Psoas muscle (tissue), 7 donors: ENCODE measurements at regions not wholly inside any gene's neighbourhood (a gene's known extent, or its start where the extent isn't known, plus 50 kb on each side); places are given as distances from the start of the nearest gene placed in this dataset.

Experiments used
- ATAC-seq, 4 donors: fragments of 200-7000 bp; cut with Tn5 transposase; one replicate each; pipeline ENCODE4 v1.9.1; 2020; ENCODE audit warnings: moderate library complexity in 3 of 4, mild to moderate bottlenecking in 2 of 4
- DNase-seq, 2 donors: peaks; one replicate each; pipeline ENCODE4 v3.0.0-alpha.2; 2020
- H3K27ac ChIP-seq: fragments of 200-600 bp; one replicate; pipeline ENCODE4 v1.8.0; 2022
- H3K27me3 ChIP-seq, 3 donors: fragments of 200-600 bp in 1 of 3; one replicate each; pipeline versions ENCODE4 v1.6.1 to v1.8.0; 2013 to 2022; ENCODE audit warnings: low read length in 2 of 3, mild to moderate bottlenecking in 2 of 3, moderate library complexity in 1 of 3; ENCODE audit not compliant: insufficient read depth in 3 of 3
- H3K36me3 ChIP-seq, 2 donors: fragments of 200-600 bp in 1 of 2; one replicate each; pipeline versions ENCODE4 v1.6.1 to v1.8.0; 2013 to 2022; ENCODE audit warnings: low read depth in 1 of 2, mild to moderate bottlenecking in 1 of 2, moderate library complexity in 1 of 2; ENCODE audit not compliant: insufficient read depth in 1 of 2
- H3K4me1 ChIP-seq: fragments of 200-600 bp; one replicate; pipeline ENCODE4 v1.8.0; 2022
- H3K4me3 ChIP-seq: fragments of 200-600 bp; one replicate; pipeline ENCODE4 v1.8.0; 2022; ENCODE audit warnings: mild to moderate bottlenecking
- H3K9me3 ChIP-seq: fragments of 200-600 bp; one replicate; pipeline ENCODE4 v1.8.0; 2022
- whole genome bisulfite sequencing, 3 donors: extraction: QIAGEN DNeasy Blood & Tissue Kit; methylation state at CpG; one replicate each; pipeline versions ENCODE4 v1.1.6 to v1.1.7; 2013; 5-methylcytosine and 5-hydroxymethylcytosine counted together
- intact Hi-C, 2 donors: fragments of 100-400 bp; cut with DNase I; formaldehyde crosslinking; loops; one replicate each; pipeline versions ENCODE4 v1.11.0 to v1.14.2; 2022
- TF ChIP-seq, protein P1 (sequence below): fragments of 200-600 bp; IDR thresholded peaks from one replicate; pipeline ENCODE4 v1.8.0; 2022; ENCODE audit warnings: antibody characterized with exemption
- donor health status: healthy with polysubstance abuse.
- donor health status: DM: no; HTN: no; CAD: no; lungs with moderate emphysema.
- donor health status: Bipolar disorder and iron deficiency.
- donor health status: healthy.
- donor health status: DM: yes; HTN: yes; CAD: no.
- donor health status: DM: no; HTN: no; CAD: no.
- donor health status: DM: yes; HTN: yes; CAD: no.

GRCh38 chr5:58025809-58026208 is 434.1 kb downstream of the PLK2 start:
- Histone ChIP-seq H3K9me3 (peaks cover 11% of the 10 kb centered on the region), H3K36me3 (no peaks in the 10 kb centered on the region), H3K27me3 (no peaks in the 10 kb centered on the region), H3K27ac (no peak overlapping the region), H3K4me3 (no peak overlapping the region), H3K4me1 (no peaks in the 10 kb centered on the region)
- 96 to 100% (median 98%) methylated on average over 1 of the region's 1 CpG for WGBS, 3 donors
- TF ChIP-seq, protein P1, sequence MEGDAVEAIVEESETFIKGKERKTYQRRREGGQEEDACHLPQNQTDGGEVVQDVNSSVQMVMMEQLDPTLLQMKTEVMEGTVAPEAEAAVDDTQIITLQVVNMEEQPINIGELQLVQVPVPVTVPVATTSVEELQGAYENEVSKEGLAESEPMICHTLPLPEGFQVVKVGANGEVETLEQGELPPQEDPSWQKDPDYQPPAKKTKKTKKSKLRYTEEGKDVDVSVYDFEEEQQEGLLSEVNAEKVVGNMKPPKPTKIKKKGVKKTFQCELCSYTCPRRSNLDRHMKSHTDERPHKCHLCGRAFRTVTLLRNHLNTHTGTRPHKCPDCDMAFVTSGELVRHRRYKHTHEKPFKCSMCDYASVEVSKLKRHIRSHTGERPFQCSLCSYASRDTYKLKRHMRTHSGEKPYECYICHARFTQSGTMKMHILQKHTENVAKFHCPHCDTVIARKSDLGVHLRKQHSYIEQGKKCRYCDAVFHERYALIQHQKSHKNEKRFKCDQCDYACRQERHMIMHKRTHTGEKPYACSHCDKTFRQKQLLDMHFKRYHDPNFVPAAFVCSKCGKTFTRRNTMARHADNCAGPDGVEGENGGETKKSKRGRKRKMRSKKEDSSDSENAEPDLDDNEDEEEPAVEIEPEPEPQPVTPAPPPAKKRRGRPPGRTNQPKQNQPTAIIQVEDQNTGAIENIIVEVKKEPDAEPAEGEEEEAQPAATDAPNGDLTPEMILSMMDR = no peak
- intact Hi-C loops = no loop called here
- DNase-seq (no peak), ATAC-seq (no peak)

GRCh38 chr5:58024151-58024550 is 435.7 kb downstream of the PLK2 start:
- TF ChIP-seq, protein P1 = no peak
- no peaks in the 10 kb centered on the region for H3K27me3 ChIP-seq
- H3K9me3 ChIP-seq = no peaks in the 10 kb centered on the region
- no peak overlapping the region for H3K4me3 ChIP-seq
- intact Hi-C loops = no loop called here
- peaks cover 3% of the 10 kb centered on the region for H3K4me1 ChIP-seq
- ATAC-seq (no peak), DNase-seq (no peak)
- H3K27ac ChIP-seq = no peak overlapping the region
- H3K36me3 ChIP-seq = no peaks in the 10 kb centered on the region
- WGBS, 3 donors = 0% methylated on average over 1 of the region's 1 CpG

- ATAC-seq (peak; percentile 17 to 70 (median 56)), DNase-seq (peak in 1 of 2 donors; percentile 63)
- TF ChIP-seq, protein P1 = no peak
- no peaks in the 10 kb centered on the region for H3K9me3 ChIP-seq
- peaks cover 9% of the 10 kb centered on the region for H3K4me1 ChIP-seq
- no peak overlapping the region for H3K4me3 ChIP-seq
- intact Hi-C loops = no loop called here
- no peak overlapping the region for H3K27ac ChIP-seq
- H3K27me3 ChIP-seq = no peaks in the 10 kb centered on the region
- H3K36me3 ChIP-seq = no peaks in the 10 kb centered on the region
- WGBS, 3 donors = 50 to 60% (median 52%) methylated on average over 2 of the region's 2 CpGs
These were observed 437.8 kb downstream of the PLK2 start for GRCh38 chr5:58022055-58022454.

DNA sequence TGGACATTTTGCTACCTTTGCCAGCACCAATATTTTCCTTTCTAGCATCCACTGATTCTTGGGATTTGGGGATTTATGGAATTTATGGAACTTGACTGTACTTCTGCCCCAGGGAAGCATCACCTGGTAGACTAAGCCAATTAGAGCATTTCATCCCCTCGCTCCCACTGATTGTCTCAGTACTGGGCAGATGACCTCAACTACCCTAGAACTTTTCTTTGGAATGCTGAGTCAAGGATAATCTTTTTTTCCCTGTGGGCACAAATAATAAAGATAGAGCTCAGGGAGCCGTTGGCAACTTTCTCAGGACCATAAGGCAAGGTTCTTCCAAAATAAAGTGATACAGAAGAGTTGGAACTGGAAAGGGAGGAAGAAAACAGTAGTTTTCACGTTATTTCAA is 438.4 kb downstream of the PLK2 start:
- Histone ChIP-seq H3K4me3 (no peak overlapping the region), H3K27me3 (no peaks in the 10 kb centered on the region), H3K9me3 (no peaks in the 10 kb centered on the region), H3K4me1 (peaks cover 9% of the 10 kb centered on the region), H3K27ac (no peak overlapping the region), H3K36me3 (no peaks in the 10 kb centered on the region)
- DNase-seq (no peak), ATAC-seq (no peak)
- TF ChIP-seq, protein P1 = no peak
- WGBS, 3 donors = 45 to 64% (median 47%) methylated on average over 3 of the region's 3 CpGs
- intact Hi-C loops = no loop called here

- DNase-seq = peak; percentile 35 to 83
- H3K36me3 ChIP-seq = no peaks in the 10 kb centered on the region
- intact Hi-C loops = no loop called here
- no peaks in the 10 kb centered on the region for H3K27me3 ChIP-seq
- peak overlapping the region; percentile 0 for H3K27ac ChIP-seq
- H3K4me3 ChIP-seq = no peak overlapping the region
- ATAC-seq = peak; percentile 62 to 90 (median 80)
- H3K4me1 ChIP-seq = peaks cover 9% of the 10 kb centered on the region
- TF ChIP-seq, protein P1 = no peak
- H3K9me3 ChIP-seq = no peaks in the 10 kb centered on the region
- 5 to 10% (median 8%) methylated on average over 3 of the region's 3 CpGs for WGBS, 3 donors
These were observed 440.3 kb downstream of the PLK2 start for GRCh38 chr5:58019614-58020013.
